Nephron (organoid): ENCODE measurements at regions not wholly inside any gene's neighbourhood (a gene's known extent, or its start where the extent isn't known, plus 50 kb on each side); places are given as distances from the start of the nearest gene placed in this dataset.

Source experiments
- H3K27ac Mint-ChIP-seq, 3 experiments: 2 replicates each; pipeline ENCODE4 v1.8.0; 2020; ENCODE audit warnings: mixed read lengths in 3 of 3, mild to moderate bottlenecking in 2 of 3, moderate library complexity in 1 of 3
- H3K27me3 Mint-ChIP-seq: 2 replicates; pipeline ENCODE4 v1.8.0; 2021; ENCODE audit warnings: low read depth, mild to moderate bottlenecking, moderate library complexity, mixed read lengths
- H3K36me3 Mint-ChIP-seq: 2 replicates; pipeline ENCODE4 v1.8.0; 2020; ENCODE audit warnings: low read depth, mixed read lengths
- H3K4me1 Mint-ChIP-seq: 2 replicates; pipeline ENCODE4 v1.8.0; 2020; ENCODE audit warnings: mixed read lengths
- H3K4me3 Mint-ChIP-seq, 3 experiments: 2 replicates each; pipeline ENCODE4 v1.8.0; 2020; ENCODE audit warnings: mild to moderate bottlenecking in 3 of 3, mixed read lengths in 3 of 3, moderate library complexity in 2 of 3
- H3K9me3 Mint-ChIP-seq: 2 replicates; pipeline ENCODE4 v1.8.0; 2020; ENCODE audit warnings: mixed read lengths
- CTCF ChIP-seq, 3 experiments: fragments of 200-600 bp; sonication (generic); IDR thresholded peaks; one replicate each; pipeline ENCODE4 v1.5.0; 2021; ENCODE audit warnings: antibody characterized with exemption in 3 of 3; ENCODE audit not compliant: unreplicated experiment in 3 of 3

- no peaks in the 10 kb centered on the region for H3K36me3 Mint-ChIP-seq
- H3K9me3 Mint-ChIP-seq, result peaks cover 3% of the 10 kb centered on the region
- H3K27me3 Mint-ChIP-seq, result peaks cover 12% of the 10 kb centered on the region
- H3K4me1 Mint-ChIP-seq, result peaks cover 10% of the 10 kb centered on the region
- peak overlapping the region in 1 of 3 experiments; percentile 48 for H3K4me3 Mint-ChIP-seq
- H3K27ac Mint-ChIP-seq, result peak overlapping the region; percentile 91 to 94 (median 92)
- no peak for TF ChIP-seq CTCF (IDR thresholded peaks at IDR 0.05; ENCODE audit: unreplicated experiment in 3 of 3)
These were observed 87.9 kb downstream of the RIPK4 start for GRCh38 chr21:41678924-41679318.

GRCh38 chr21:41678016-41678923 is 88.6 kb downstream of the RIPK4 start:
- peak overlapping the region in 1 of 3 experiments; percentile 9 for H3K4me3 Mint-ChIP-seq
- peaks cover 10% of the 10 kb centered on the region for H3K4me1 Mint-ChIP-seq
- TF ChIP-seq CTCF (IDR thresholded peaks at IDR 0.05; ENCODE audit: unreplicated experiment in 3 of 3), result no peak
- H3K27ac Mint-ChIP-seq, result peak overlapping the region; percentile 91 to 94 (median 92)
- peaks cover 15% of the 10 kb centered on the region for H3K27me3 Mint-ChIP-seq
- H3K36me3 Mint-ChIP-seq, result no peaks in the 10 kb centered on the region
- peaks cover 3% of the 10 kb centered on the region for H3K9me3 Mint-ChIP-seq

- Mint-ChIP-seq H3K9me3 (peaks cover 3% of the 10 kb centered on the region), H3K4me3 (no peak overlapping the region), H3K27me3 (peaks cover 13% of the 10 kb centered on the region), H3K4me1 (peaks cover 10% of the 10 kb centered on the region), H3K27ac (peak overlapping the region in 1 of 3 experiments; percentile 94), H3K36me3 (no peaks in the 10 kb centered on the region)
- TF ChIP-seq CTCF (IDR thresholded peaks at IDR 0.05; ENCODE audit: unreplicated experiment in 3 of 3), result no peak
These were observed 89.2 kb downstream of the RIPK4 start for GRCh38 chr21:41677671-41678015.

- Mint-ChIP-seq H3K27ac (no peak overlapping the region), H3K36me3 (no peaks in the 10 kb centered on the region), H3K27me3 (peaks cover 22% of the 10 kb centered on the region), H3K4me1 (peaks cover 10% of the 10 kb centered on the region), H3K4me3 (no peak overlapping the region), H3K9me3 (peaks cover 3% of the 10 kb centered on the region)
- TF ChIP-seq CTCF (IDR thresholded peaks at IDR 0.05; ENCODE audit: unreplicated experiment in 3 of 3), result no peak
These were observed 90.7 kb downstream of the RIPK4 start for GRCh38 chr21:41676198-41676597.

- Mint-ChIP-seq H3K4me3 (no peak overlapping the region), H3K27me3 (peaks cover 19% of the 10 kb centered on the region), H3K27ac (no peak overlapping the region), H3K4me1 (peaks cover 10% of the 10 kb centered on the region), H3K36me3 (no peaks in the 10 kb centered on the region), H3K9me3 (peaks cover 3% of the 10 kb centered on the region)
- no peak for TF ChIP-seq CTCF (IDR thresholded peaks at IDR 0.05; ENCODE audit: unreplicated experiment in 3 of 3)
These were observed 91.3 kb downstream of the RIPK4 start for GRCh38 chr21:41675574-41675973.

- Mint-ChIP-seq H3K4me1 (peaks cover 10% of the 10 kb centered on the region), H3K36me3 (no peaks in the 10 kb centered on the region), H3K27me3 (peaks cover 19% of the 10 kb centered on the region), H3K9me3 (peaks cover 3% of the 10 kb centered on the region), H3K27ac (no peak overlapping the region), H3K4me3 (no peak overlapping the region)
- TF ChIP-seq CTCF (IDR thresholded peaks at IDR 0.05; ENCODE audit: unreplicated experiment in 3 of 3), result no peak
These were observed 92.5 kb downstream of the RIPK4 start for GRCh38 chr21:41674402-41674801.
